Small intestine (tissue), 7 donors: ENCODE measurements at regions not wholly inside any gene's neighbourhood (a gene's known extent, or its start where the extent isn't known, plus 50 kb on each side); places are given as distances from the start of the nearest gene placed in this dataset.
"Not testable (repeated sequence)": the region's sequence is repeated elsewhere in the genome, so short reads cannot be mapped to it uniquely, and the experiment has no call there.

Source experiments
- DNase-seq, 2 donors: peaks; one replicate each; pipeline versions ENCODE4 v3.0.0 to v3.0.0-alpha.2; 2013
- FAIRE-seq: peaks from 2 replicates; lab custom pipeline; 2012; peaks lifted over from hg19 to GRCh38; lab: Jason Lieb, UNC
- H3K27ac ChIP-seq, 3 donors: one replicate each; pipeline ENCODE4 v1.5.1; 2013; ENCODE audit warnings: low read length in 2 of 3, mild to moderate bottlenecking in 2 of 3, control low read depth in 1 of 3, inconsistent platforms in 1 of 3, low read depth in 1 of 3, moderate library complexity in 1 of 3
- H3K27me3 ChIP-seq, 3 donors: one replicate each; pipeline ENCODE4 v1.6.1; 2013; ENCODE audit warnings: low read length in 3 of 3, inconsistent platforms in 1 of 3; ENCODE audit not compliant: control insufficient read depth in 3 of 3, insufficient read depth in 3 of 3
- H3K36me3 ChIP-seq, 3 donors: one replicate each; pipeline ENCODE4 v1.6.1; 2013; ENCODE audit warnings: low read length in 3 of 3, inconsistent platforms in 1 of 3, low read depth in 1 of 3, mild to moderate bottlenecking in 1 of 3, moderate library complexity in 1 of 3; ENCODE audit not compliant: control insufficient read depth in 3 of 3, insufficient read depth in 2 of 3
- H3K4me1 ChIP-seq, 3 donors: one replicate each; pipeline ENCODE4 v1.6.1; 2013; ENCODE audit warnings: low read length in 2 of 3, inconsistent platforms in 1 of 3, low read depth in 1 of 3, mild to moderate bottlenecking in 1 of 3, moderate library complexity in 1 of 3; ENCODE audit not compliant: control insufficient read depth in 3 of 3, insufficient read depth in 2 of 3
- H3K4me3 ChIP-seq, 3 donors: one replicate each; pipeline ENCODE4 v1.5.1; 2013; ENCODE audit warnings: low read length in 3 of 3, control low read depth in 1 of 3, inconsistent platforms in 1 of 3, low read depth in 1 of 3, mild to moderate bottlenecking in 1 of 3, moderate library complexity in 1 of 3
- H3K9me3 ChIP-seq, 2 donors: one replicate each; pipeline ENCODE4 v1.6.1; 2013; ENCODE audit warnings: low read depth in 1 of 2, low read length in 1 of 2; ENCODE audit not compliant: control insufficient read depth in 2 of 2, insufficient read depth in 1 of 2
- WGBS, 3 donors: extraction: QIAGEN DNeasy Blood & Tissue Kit; methylation state at CpG; one replicate each; pipeline ENCODE4 v1.1.7; 2013; 5-methylcytosine and 5-hydroxymethylcytosine counted together
- donor health status: healthy with polysubstance abuse.
- donor health status: control.
- donor health status: control.
- donor health status: Bipolar disorder and iron deficiency.
- donor health status: healthy.

DNA sequence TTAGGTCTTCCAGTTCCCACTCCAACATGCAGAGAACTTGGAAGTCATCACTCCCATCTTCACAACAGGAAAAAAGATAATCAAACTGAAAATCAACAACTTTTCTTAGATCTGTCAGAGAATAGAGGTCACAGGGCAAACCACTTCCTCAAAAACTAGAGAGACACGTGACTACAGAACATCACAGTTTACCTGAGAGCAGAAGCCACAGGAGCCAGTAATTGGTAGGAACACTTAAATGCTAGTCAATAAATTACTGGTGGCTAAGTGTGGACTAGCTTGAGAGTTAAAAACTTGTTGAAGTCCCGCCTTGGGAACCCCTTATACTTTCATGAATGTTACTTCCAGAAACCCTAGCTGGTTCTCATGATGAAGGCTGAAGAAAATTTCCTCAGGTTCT lies 81.1 kb downstream of the THSD1 start:
- not testable (repeated sequence) for H3K27ac ChIP-seq, H3K4me3 ChIP-seq, H3K9me3 ChIP-seq, H3K4me1 ChIP-seq, H3K36me3 ChIP-seq, H3K27me3 ChIP-seq, FAIRE-seq, DNase-seq
- WGBS, 3 donors: 71 to 80% (median 75%) methylated on average over 1 of the region's 2 CpGs

DNA sequence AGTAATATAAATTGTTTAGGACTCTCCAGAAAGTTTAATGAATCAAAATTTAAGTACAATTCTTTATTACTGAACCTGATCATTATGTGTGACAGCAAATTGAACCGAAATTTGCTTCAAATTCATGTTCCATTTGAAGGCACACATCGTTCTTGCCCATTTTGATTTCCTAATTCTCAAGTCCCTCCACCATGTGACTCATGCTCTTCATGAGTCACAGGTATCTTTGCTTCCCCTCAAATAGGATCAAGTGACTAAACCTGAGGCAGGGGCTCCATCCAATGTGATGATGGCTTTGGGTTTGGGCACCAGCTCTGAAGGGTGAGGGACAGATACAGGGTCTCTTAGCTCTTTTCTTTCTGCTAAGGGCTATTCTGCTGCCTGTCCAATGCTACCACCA lies 86.1 kb downstream of the THSD1 start:
- no peak for FAIRE-seq
- WGBS, 3 donors: 55 to 68% (median 64%) methylated on average over 2 of the region's 2 CpGs
- no peaks in the 10 kb centered on the region for H3K4me1 ChIP-seq
- no peak for DNase-seq
- H3K27me3 ChIP-seq: peaks cover 0 to 2% (median 0%) of the 10 kb centered on the region in 3 donors
- no peak overlapping the region for H3K4me3 ChIP-seq
- no peak overlapping the region for H3K27ac ChIP-seq
- no peaks in the 10 kb centered on the region for H3K36me3 ChIP-seq
- no peaks in the 10 kb centered on the region for H3K9me3 ChIP-seq

DNA sequence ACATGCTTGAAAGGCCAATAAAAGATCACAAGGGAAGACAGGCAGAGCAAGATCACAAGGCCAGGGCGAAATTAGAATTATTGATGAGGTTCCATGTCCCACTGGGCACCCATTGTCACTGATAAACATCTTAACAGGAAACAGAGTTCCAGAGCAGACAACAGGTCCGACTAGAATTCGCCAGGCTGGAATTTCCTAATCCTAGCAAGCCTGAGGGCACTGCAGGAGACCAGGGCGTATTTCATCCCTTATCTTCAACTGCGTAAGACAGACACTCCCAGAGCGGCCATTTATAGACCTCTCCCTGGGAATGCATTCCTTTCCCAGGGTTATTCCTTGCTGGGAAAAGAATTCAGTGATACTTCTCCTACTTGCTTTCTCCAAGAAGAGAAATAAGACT lies 96.1 kb downstream of the THSD1 start:
- H3K36me3 ChIP-seq, H3K4me1 ChIP-seq, DNase-seq, FAIRE-seq, H3K9me3 ChIP-seq, H3K27me3 ChIP-seq, H3K27ac ChIP-seq, H3K4me3 ChIP-seq: not testable (repeated sequence)
- WGBS, 3 donors: 70 to 79% (median 73%) methylated on average over 6 of the region's 6 CpGs

DNA sequence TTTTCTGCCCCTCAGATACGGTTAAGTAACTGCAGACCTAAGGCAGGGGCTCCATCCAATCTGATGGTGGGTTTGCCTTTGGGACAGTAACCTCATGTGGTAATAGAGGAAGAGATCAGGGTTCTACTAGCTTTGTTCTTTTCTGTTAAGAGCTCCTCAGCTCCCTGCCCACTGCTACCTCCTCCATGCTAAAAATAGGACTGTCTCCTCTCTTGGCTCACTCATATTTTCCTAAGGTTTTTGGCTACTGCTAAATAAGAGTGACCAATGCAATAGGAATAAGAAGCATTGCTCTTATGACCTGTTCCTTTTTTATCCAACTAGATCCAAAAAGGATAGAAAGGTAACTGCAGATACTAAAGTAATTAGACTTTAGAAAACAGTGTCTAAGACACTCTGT lies 99.6 kb downstream of the THSD1 start:
- not testable (repeated sequence) for H3K4me1 ChIP-seq, H3K36me3 ChIP-seq, H3K27me3 ChIP-seq, FAIRE-seq, H3K4me3 ChIP-seq, H3K9me3 ChIP-seq, DNase-seq, H3K27ac ChIP-seq
- no CpG with 5 or more reads among the region's 1 CpG for WGBS, 3 donors

DNA sequence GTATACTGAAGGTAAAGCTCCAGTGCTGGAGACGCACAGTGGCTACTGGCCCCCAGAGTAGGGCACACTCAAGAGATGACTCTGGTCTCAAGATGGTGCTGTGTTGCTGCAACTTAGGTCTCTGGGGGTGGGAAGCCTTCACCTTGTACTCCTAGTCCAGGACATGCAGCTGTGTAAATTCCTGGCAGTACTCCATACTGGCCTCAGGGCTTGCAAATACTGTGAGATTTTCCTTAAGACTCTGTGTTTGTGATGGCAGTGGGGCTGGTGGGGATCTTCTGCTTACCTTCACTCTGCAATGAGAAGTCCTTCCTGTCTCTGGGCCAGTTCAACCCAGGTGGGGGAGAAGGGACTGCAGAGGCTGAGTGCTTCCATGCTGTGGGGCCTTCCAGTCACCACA lies 102.9 kb downstream of the THSD1 start:
- not testable (repeated sequence) for FAIRE-seq, DNase-seq, H3K9me3 ChIP-seq, H3K4me3 ChIP-seq, H3K27ac ChIP-seq, H3K27me3 ChIP-seq, H3K4me1 ChIP-seq, H3K36me3 ChIP-seq
- 77 to 97% (median 94%) methylated on average over 1 of the region's 1 CpG for WGBS, 3 donors

DNA sequence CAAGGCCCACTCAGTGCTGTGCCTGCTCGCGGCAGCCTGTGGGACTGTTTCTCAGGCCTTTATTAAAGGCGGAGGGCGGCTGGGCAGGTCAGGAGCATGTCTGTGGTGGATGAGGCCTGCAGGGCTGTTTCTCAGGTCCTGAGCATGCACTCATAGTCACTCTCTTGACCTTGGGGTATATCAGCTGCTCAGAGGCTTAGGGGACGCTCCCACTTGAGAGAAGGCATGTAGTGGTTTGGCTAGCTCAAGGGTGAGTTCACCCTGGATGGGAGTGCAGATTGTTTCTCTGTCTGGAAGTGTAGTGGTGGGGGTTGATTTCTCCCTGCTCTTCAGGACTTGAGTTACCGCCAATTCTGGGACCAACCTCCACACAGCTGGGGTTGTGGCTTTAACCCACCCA lies 103.3 kb downstream of the THSD1 start:
- 73% methylated on average over 2 of the region's 6 CpGs; no CpG with 5 or more reads in 2 of the 3 donors for WGBS, 3 donors
- not testable (repeated sequence) for H3K4me1 ChIP-seq, H3K36me3 ChIP-seq, H3K27me3 ChIP-seq, DNase-seq, H3K27ac ChIP-seq, H3K4me3 ChIP-seq, H3K9me3 ChIP-seq, FAIRE-seq

DNA sequence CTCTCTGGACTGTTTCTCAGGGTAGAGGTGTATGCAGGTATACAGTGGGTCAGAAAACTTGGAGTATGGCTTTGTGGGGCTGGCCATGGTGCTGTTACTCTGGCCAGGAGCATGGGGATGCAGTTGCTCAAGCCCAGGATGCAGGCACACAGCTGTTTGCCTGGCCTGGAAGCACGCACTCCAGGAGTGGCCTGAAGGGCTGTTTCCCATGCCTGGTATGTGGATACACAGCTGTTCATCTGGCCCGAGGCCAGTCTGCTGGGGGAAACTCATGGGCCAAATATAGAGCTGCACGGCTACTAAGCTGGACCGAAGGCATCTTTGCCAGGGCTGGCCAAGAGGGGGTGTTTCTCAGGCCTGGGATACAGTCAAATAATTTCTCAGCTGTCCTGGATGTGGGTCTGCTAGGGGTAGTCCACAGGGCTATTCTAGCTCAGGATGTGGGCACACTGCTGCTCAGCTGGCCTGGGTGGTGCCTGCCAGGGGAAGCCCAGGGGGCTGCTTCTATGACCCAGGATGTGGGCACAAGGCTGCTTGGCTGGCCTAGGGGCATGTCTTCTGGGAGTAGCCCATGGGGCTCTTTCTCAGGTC lies 104.1 kb downstream of the THSD1 start:
- not testable (repeated sequence) for H3K27me3 ChIP-seq, DNase-seq, H3K4me1 ChIP-seq, H3K4me3 ChIP-seq, H3K36me3 ChIP-seq, H3K27ac ChIP-seq, H3K9me3 ChIP-seq, FAIRE-seq
- WGBS, 3 donors: 74 to 100% (median 86%) methylated on average over 2 to 4 of the region's 4 CpGs

DNA sequence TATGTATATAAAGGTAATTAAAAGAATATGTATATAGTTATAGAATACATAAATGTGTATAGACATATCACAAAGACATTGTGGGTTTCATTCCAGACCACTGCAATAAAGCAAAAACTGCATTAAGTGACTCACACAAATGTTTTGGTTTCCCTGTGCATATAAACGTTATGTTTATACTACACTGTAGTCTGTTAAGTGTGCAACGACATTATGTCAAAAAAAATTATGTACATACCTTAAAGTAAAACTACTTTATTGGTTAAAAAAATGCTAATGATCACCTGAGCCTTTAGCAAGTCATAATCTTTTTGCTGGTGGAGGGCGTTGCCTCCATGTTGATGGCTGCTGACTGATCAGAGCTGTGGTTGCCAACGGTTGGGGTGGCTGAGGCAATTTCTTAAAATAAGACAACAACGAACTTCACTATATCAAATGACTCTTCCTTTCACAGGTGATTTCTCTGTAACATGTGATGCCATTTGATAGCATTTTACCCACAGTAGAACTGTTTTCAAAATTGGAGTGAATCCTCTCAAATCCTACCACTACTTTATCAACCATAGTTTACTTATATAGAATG lies 107.8 kb downstream of the THSD1 start:
- not testable (repeated sequence) for H3K9me3 ChIP-seq, H3K27ac ChIP-seq, FAIRE-seq, H3K36me3 ChIP-seq, DNase-seq, H3K4me3 ChIP-seq, H3K4me1 ChIP-seq, H3K27me3 ChIP-seq
- 59 to 66% (median 63%) methylated on average over 5 of the region's 5 CpGs for WGBS, 3 donors

DNA sequence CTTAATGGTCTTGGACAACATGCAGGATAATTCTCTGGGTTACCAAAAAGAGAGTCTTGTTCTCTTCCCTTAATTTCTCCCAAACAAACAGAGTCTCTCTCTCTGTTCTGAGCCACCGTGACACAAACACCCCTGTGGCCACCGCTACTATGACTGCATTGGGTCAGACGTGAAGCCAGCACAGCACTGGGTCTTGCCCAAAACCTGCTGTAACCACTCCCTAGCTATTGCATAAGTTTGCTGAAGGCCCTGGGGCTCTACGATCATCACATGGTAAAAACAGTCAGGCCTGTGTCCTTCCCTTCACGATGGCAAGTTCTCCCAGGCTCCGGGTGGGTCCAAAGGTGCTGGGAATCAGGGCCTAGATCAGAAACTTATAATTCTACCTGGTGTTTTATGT lies 117.1 kb downstream of the THSD1 start:
- 92 to 100% (median 100%) methylated on average over 1 to 2 of the region's 6 CpGs for WGBS, 3 donors
- FAIRE-seq, H3K27ac ChIP-seq: not testable (repeated sequence)

More for the DNA sequence above, 117.1 kb downstream of the THSD1 start:
- H3K4me1 ChIP-seq, DNase-seq, H3K9me3 ChIP-seq, H3K36me3 ChIP-seq, H3K4me3 ChIP-seq, H3K27me3 ChIP-seq: not testable (repeated sequence)
